H1 (cell line): ENCODE measurements at regions not wholly inside any gene's neighbourhood (a gene's known extent, or its start where the extent isn't known, plus 50 kb on each side); places are given as distances from the start of the nearest gene placed in this dataset.

Experiments used
- CTCF ChIA-PET: fragments of 300-600 bp; sonication (Branson Sonifier 250); formaldehyde crosslinking; loops from one replicate; lab custom pipeline; 2021; ENCODE audit not compliant: partially characterized antibody; lab: Charles Lee
- POLR2A ChIA-PET: fragments of 300-600 bp; sonication (Branson Sonifier 250); formaldehyde crosslinking; loops from one replicate; lab custom pipeline; 2021; ENCODE audit warnings: inconsistent platforms; ENCODE audit not compliant: partially characterized antibody; lab: Charles Lee
- DNase-seq, 2 experiments: peaks; one replicate each; pipeline versions ENCODE4 v3.0.0 to v3.0.0-alpha.2; 2010 to 2022; ENCODE audit warnings: low spot score in 2 of 2, low read depth in 1 of 2, mixed read lengths in 1 of 2
- FAIRE-seq: peaks from 2 replicates; lab custom pipeline; 2011; peaks lifted over from hg19 to GRCh38; lab: Jason Lieb, UNC
- H2AFZ ChIP-seq: 2 replicates; pipeline ENCODE4 v1.8.1; 2012; ENCODE audit warnings: low read length, inconsistent platforms
- H2AK5ac ChIP-seq: 2 replicates; pipeline ENCODE4 v1.6.1; 2013; ENCODE audit warnings: low read depth, low read length
- H2BK120ac ChIP-seq: replicated peaks from 2 replicates; pipeline ENCODE3; 2013; ENCODE audit warnings: low read depth, low read length, inconsistent platforms
- H2BK12ac ChIP-seq: 2 replicates; pipeline ENCODE4 v1.6.1; 2013; ENCODE audit warnings: low read depth, low read length
- H2BK15ac ChIP-seq: 2 replicates; pipeline ENCODE4 v1.6.1; 2013; ENCODE audit warnings: low read length
- H2BK20ac ChIP-seq: 2 replicates; pipeline ENCODE4 v1.6.1; 2013; ENCODE audit warnings: low read length
- H2BK5ac ChIP-seq: 2 replicates; pipeline ENCODE4 v1.6.1; 2013; ENCODE audit warnings: low read depth, low read length
- H3K14ac ChIP-seq: 2 replicates; pipeline ENCODE4 v1.6.1; 2013; ENCODE audit warnings: inconsistent platforms; ENCODE audit not compliant: insufficient read length
- H3K18ac ChIP-seq: 2 replicates; pipeline ENCODE4 v1.6.1; 2013; ENCODE audit warnings: low read length; ENCODE audit errors: extremely low read depth
- H3K23ac ChIP-seq: 2 replicates; pipeline ENCODE4 v1.6.1; 2013; ENCODE audit warnings: inconsistent platforms; ENCODE audit not compliant: insufficient read length
- H3K23me2 ChIP-seq: 2 replicates; pipeline ENCODE4 v1.6.1; 2013; ENCODE audit warnings: low read depth, low read length
- H3K27ac ChIP-seq: 2 replicates; pipeline ENCODE4 v1.6.1; 2011; ENCODE audit warnings: low read depth, low read length, inconsistent platforms
- H3K27me3 ChIP-seq, 4 experiments: replicated peaks in 1 of 4; 1 replicate in 1 of 4; 2 replicates in 3 of 4; pipeline versions ENCODE4 v1.6.1 to v1.8.1; 2011 to 2013; ENCODE audit warnings: low read length in 3 of 4, mild to moderate bottlenecking in 3 of 4, inconsistent platforms in 2 of 4, mixed read lengths in 2 of 4, moderate library complexity in 1 of 4; ENCODE audit not compliant: control insufficient read depth in 3 of 4, insufficient read depth in 3 of 4; ENCODE audit errors: extremely low read depth in 1 of 4
- H3K36me3 ChIP-seq, 4 experiments: 2 replicates each; pipeline versions ENCODE4 v1.6.1 to v1.8.1; 2011 to 2013; ENCODE audit warnings: mild to moderate bottlenecking in 4 of 4, low read length in 3 of 4, moderate library complexity in 2 of 4, control low read depth in 1 of 4, inconsistent platforms in 1 of 4; ENCODE audit not compliant: insufficient read depth in 4 of 4, control insufficient read depth in 2 of 4
- H3K4ac ChIP-seq: replicated peaks from 2 replicates; pipeline ENCODE3; 2013; ENCODE audit warnings: low read length, low read depth, mixed read lengths, inconsistent platforms; ENCODE audit not compliant: insufficient read length
- H3K4me1 ChIP-seq, 4 experiments: replicated peaks in 1 of 4; 1 replicate in 1 of 4; 2 replicates in 3 of 4; pipeline versions ENCODE4 v1.6.1 to v1.8.1; 2011 to 2013; ENCODE audit warnings: low read length in 3 of 4, inconsistent platforms in 2 of 4, mixed read lengths in 1 of 4; ENCODE audit not compliant: insufficient read depth in 4 of 4, control insufficient read depth in 3 of 4
- H3K4me2 ChIP-seq, 2 experiments: 2 replicates each; pipeline versions ENCODE4 v1.6.1 to v1.8.1; 2011 to 2013; ENCODE audit warnings: low read depth in 2 of 2, low read length in 2 of 2, control low read depth in 1 of 2, inconsistent platforms in 1 of 2, mild to moderate bottlenecking in 1 of 2; ENCODE audit not compliant: insufficient read depth in 1 of 2
- H3K4me3 ChIP-seq, 4 experiments: fragments of 200-600, 300-600 bp in 1 of 4; sonication (generic), shearing (Covaris generic), sonication (Bioruptor Twin) in 1 of 4; 2 replicates each; pipeline versions ENCODE4 v1.5.1 to v1.8.1; 2011 to 2016; ENCODE audit warnings: low read length in 4 of 4, low read depth in 3 of 4, control low read depth in 2 of 4, inconsistent platforms in 2 of 4, mild to moderate bottlenecking in 2 of 4, mixed read lengths in 1 of 4, moderate library complexity in 1 of 4; ENCODE audit not compliant: insufficient read depth in 2 of 4; ENCODE audit errors: extremely low read depth in 1 of 4
- H3K56ac ChIP-seq: replicated peaks from 2 replicates; pipeline ENCODE3; 2013; ENCODE audit warnings: low read depth, mild to moderate bottlenecking, mixed read lengths, low read length, inconsistent platforms; ENCODE audit not compliant: insufficient read length
- H3K79me1 ChIP-seq: 2 replicates; pipeline ENCODE4 v1.6.1; 2013; ENCODE audit warnings: low read depth, low read length, control low read depth
- H3K79me2 ChIP-seq, 2 experiments: 2 replicates each; pipeline versions ENCODE4 v1.6.1 to v1.8.1; 2012 to 2013; ENCODE audit warnings: low read length in 2 of 2, mild to moderate bottlenecking in 2 of 2, inconsistent platforms in 1 of 2; ENCODE audit not compliant: insufficient read depth in 2 of 2, control insufficient read depth in 1 of 2
- H3K9ac ChIP-seq, 4 experiments: replicated peaks in 1 of 4; 1 replicate in 1 of 4; 2 replicates in 3 of 4; pipeline versions ENCODE4 v1.6.1 to v1.8.1; 2011 to 2013; ENCODE audit warnings: low read depth in 3 of 4, low read length in 3 of 4, control low read depth in 2 of 4, mild to moderate bottlenecking in 2 of 4, moderate library complexity in 2 of 4, inconsistent platforms in 1 of 4; ENCODE audit errors: extremely low read depth in 1 of 4
- H3K9me3 ChIP-seq, 2 experiments: 2 replicates each; pipeline versions ENCODE4 v1.6.1 to v1.8.1; 2012 to 2013; ENCODE audit warnings: mild to moderate bottlenecking in 2 of 2, moderate library complexity in 2 of 2, control low read depth in 1 of 2, inconsistent platforms in 1 of 2, low read depth in 1 of 2, low read length in 1 of 2, mixed read lengths in 1 of 2; ENCODE audit not compliant: insufficient read depth in 2 of 2
- H4K20me1 ChIP-seq, 2 experiments: replicated peaks in 1 of 2; 2 replicates each; pipeline versions ENCODE3 to v1.8.1; 2011 to 2013; ENCODE audit warnings: inconsistent platforms in 2 of 2, low read length in 2 of 2, mild to moderate bottlenecking in 1 of 2; ENCODE audit not compliant: insufficient read depth in 2 of 2, control insufficient read depth in 1 of 2
- H4K5ac ChIP-seq: 2 replicates; pipeline ENCODE4 v1.6.1; 2013; ENCODE audit warnings: low read length, low read depth, mixed read lengths, inconsistent platforms; ENCODE audit not compliant: insufficient read length
- H4K8ac ChIP-seq: 2 replicates; pipeline ENCODE4 v1.8.0; 2013; ENCODE audit warnings: mild to moderate bottlenecking, moderate library complexity, low read length, inconsistent platforms; ENCODE audit not compliant: insufficient read depth; ENCODE audit errors: extremely low read depth
- H4K91ac ChIP-seq: replicated peaks from 2 replicates; pipeline ENCODE3; 2013; ENCODE audit warnings: low read length, mixed read lengths, inconsistent platforms; ENCODE audit not compliant: insufficient read length
- CBX5 ChIP-seq: fragments of 300-800, 300-1000 bp; sonication (generic); IDR thresholded peaks from 2 replicates; pipeline ENCODE4 v1.7.1; 2016; ENCODE audit warnings: antibody characterized with exemption, low read length, low read depth
- CTBP2 ChIP-seq: IDR thresholded peaks from 2 replicates; pipeline ENCODE4 v1.7.0; 2011; ENCODE audit warnings: borderline replicate concordance, mild to moderate bottlenecking, moderate library complexity, mixed read lengths, low read length; ENCODE audit not compliant: insufficient read depth, insufficient read length
- HDAC6 ChIP-seq: IDR thresholded peaks from one replicate; pipeline ENCODE4 v1.7.1; 2012; ENCODE audit warnings: low read depth, mild to moderate bottlenecking, inconsistent platforms, low read length, moderate library complexity
- MAFK ChIP-seq: IDR thresholded peaks from 2 replicates; pipeline ENCODE4 v1.6.1; 2012; ENCODE audit warnings: low read depth, mild to moderate bottlenecking, improper control_type of control experiment, low read length
- SAP30 ChIP-seq: fragments of 300-600 bp; sonication (generic); IDR thresholded peaks from 2 replicates; pipeline ENCODE4 v1.7.1; 2012; ENCODE audit warnings: low read length, moderate library complexity, mild to moderate bottlenecking, inconsistent platforms; ENCODE audit not compliant: insufficient read depth, insufficient replicate concordance
- SIX5 ChIP-seq: IDR thresholded peaks from 2 replicates; pipeline ENCODE4 v1.6.1; 2011; ENCODE audit warnings: mild to moderate bottlenecking, low read depth, low read length
- TEAD4 ChIP-seq: IDR thresholded peaks from 2 replicates; pipeline ENCODE4 v1.6.1; 2012; ENCODE audit warnings: low read depth, low read length, inconsistent platforms, mixed read lengths
- WGBS, 2 experiments: shearing (Covaris generic) in 1 of 2; methylation state at CpG; one replicate each; pipeline versions ENCODE4 v1.1.6 to v1.1.7; 2013 to 2015; ENCODE audit warnings: low lambda C conversion rate in 2 of 2, mixed read lengths in 2 of 2, inconsistent platforms in 1 of 2, low coverage in 1 of 2, missing lambda C conversion rate in 1 of 2; ENCODE audit not compliant: insufficient replicate concordance in 2 of 2, insufficient coverage in 1 of 2, insufficient read length in 1 of 2; ENCODE audit errors: extremely low coverage in 1 of 2, missing lambda C conversion rate in 1 of 2; 5-methylcytosine and 5-hydroxymethylcytosine counted together
- TF ChIP-seq, protein P1 (sequence below): IDR thresholded peaks from 2 replicates; pipeline ENCODE4 v1.6.1; 2012; ENCODE audit warnings: low read length, inconsistent platforms
- TF ChIP-seq, protein P2 (sequence below): IDR thresholded peaks from 2 replicates; pipeline ENCODE4 v1.6.1; 2012; ENCODE audit warnings: inconsistent platforms

DNA sequence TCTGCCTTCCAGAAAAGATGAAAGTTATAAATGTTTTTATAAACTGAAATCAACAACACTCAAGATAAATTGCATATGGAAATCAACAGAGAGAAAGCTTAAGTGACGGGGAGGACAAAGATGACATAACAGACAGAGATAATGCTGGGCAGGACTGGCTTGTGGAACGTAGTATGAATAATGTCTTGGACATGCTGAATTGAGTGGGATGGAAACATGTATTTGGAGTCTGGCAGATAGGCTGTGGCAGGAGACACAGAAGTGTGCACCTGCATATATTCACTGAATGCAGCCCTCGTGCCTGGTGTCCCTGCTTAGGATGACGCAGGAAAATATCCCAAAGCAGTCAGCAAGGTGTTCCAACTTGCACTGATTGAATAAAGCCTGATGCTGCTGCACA lies 318.2 kb downstream of the CBLN2 start (continued):
- TF ChIP-seq TEAD4: no peak

DNA sequence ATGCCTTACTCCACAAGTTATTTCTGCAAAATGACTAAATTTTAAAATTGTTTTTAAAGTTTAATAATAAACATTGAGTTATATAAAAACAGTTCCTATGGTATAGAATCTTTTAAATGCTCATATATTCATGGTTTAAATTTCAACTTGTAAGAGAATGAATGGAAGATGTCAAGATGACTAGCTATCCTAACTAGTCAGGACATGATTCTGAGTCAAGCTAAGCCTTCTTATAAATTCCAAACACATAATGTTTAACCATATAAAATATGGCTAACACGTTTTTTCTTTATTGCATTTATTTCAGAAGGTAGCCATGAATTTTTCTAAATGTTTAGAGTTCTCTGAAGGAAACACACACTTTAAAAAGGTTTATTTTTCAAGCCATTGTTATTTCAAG lies 320.4 kb downstream of the CBLN2 start:
- no peaks in the 10 kb centered on the region for H4K20me1 ChIP-seq
- H3K4ac ChIP-seq: no peak overlapping the region
- H3K36me3 ChIP-seq: no peaks in the 10 kb centered on the region
- peaks cover 30 to 45% of the 10 kb centered on the region in 2 experiments for H3K9me3 ChIP-seq
- H3K18ac ChIP-seq: no peak overlapping the region
- no peak overlapping the region for H3K56ac ChIP-seq
- no peak overlapping the region for H2BK20ac ChIP-seq
- WGBS, 2 experiments: 5% methylated on average over 1 of the region's 1 CpG; no CpG with 5 or more reads in 1 of the 2 experiments
- H2BK15ac ChIP-seq: no peak overlapping the region
- no peak overlapping the region for H2AK5ac ChIP-seq
- H3K23me2 ChIP-seq: no peaks in the 10 kb centered on the region
- H3K79me2 ChIP-seq: no peaks in the 10 kb centered on the region
- no peak overlapping the region for H3K23ac ChIP-seq
- CTCF ChIA-PET: no interaction called here
- H2BK120ac ChIP-seq: no peak overlapping the region
- H3K9ac ChIP-seq: no peak overlapping the region
- H3K27ac ChIP-seq: no peak overlapping the region
- H3K4me2 ChIP-seq: no peak overlapping the region
- H3K4me3 ChIP-seq: no peak overlapping the region
- H3K27me3 ChIP-seq: no peaks in the 10 kb centered on the region
- no peak overlapping the region for H2AFZ ChIP-seq
- TF ChIP-seq SAP30 (no peak), SIX5 (no peak), CBX5 (no peak), HDAC6 (no peak), CTBP2 (no peak), MAFK (no peak)
- TF ChIP-seq, protein P1, sequence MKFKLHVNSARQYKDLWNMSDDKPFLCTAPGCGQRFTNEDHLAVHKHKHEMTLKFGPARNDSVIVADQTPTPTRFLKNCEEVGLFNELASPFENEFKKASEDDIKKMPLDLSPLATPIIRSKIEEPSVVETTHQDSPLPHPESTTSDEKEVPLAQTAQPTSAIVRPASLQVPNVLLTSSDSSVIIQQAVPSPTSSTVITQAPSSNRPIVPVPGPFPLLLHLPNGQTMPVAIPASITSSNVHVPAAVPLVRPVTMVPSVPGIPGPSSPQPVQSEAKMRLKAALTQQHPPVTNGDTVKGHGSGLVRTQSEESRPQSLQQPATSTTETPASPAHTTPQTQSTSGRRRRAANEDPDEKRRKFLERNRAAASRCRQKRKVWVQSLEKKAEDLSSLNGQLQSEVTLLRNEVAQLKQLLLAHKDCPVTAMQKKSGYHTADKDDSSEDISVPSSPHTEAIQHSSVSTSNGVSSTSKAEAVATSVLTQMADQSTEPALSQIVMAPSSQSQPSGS: no peak
- TF ChIP-seq, protein P2, sequence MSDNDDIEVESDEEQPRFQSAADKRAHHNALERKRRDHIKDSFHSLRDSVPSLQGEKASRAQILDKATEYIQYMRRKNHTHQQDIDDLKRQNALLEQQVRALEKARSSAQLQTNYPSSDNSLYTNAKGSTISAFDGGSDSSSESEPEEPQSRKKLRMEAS: no peak
- H3K79me1 ChIP-seq: no peaks in the 10 kb centered on the region
- no peak overlapping the region for H4K8ac ChIP-seq
- POLR2A ChIA-PET: no interaction called here
- H3K14ac ChIP-seq: no peak overlapping the region
- FAIRE-seq (no peak), DNase-seq (no peak)
- H2BK12ac ChIP-seq: no peak overlapping the region
- no peak overlapping the region for H2BK5ac ChIP-seq
- H4K5ac ChIP-seq: no peak overlapping the region
- H3K4me1 ChIP-seq: no peaks in the 10 kb centered on the region
- H4K91ac ChIP-seq: no peak overlapping the region
